ENCODE measurements at regions not wholly inside any gene's neighbourhood (a gene's known extent, or its start where the extent isn't known, plus 50 kb on each side); places are given as distances from the start of the nearest gene placed in this dataset.

- TF ChIP-seq CTCF (IDR thresholded peaks at IDR 0.05): no peak
- TF ChIP-seq POLR2A (IDR thresholded peaks at IDR 0.05): no peak
Observed at GRCh38 chr5:4847766-4848165, 292.4 kb upstream of the ADAMTS16 start.
